Neural cell (in vitro differentiated cells): ENCODE measurements at regions not wholly inside any gene's neighbourhood (a gene's known extent, or its start where the extent isn't known, plus 50 kb on each side); places are given as distances from the start of the nearest gene placed in this dataset.

ENCODE experiments used
- H2AFZ ChIP-seq: fragments of 200-600, 300-800 bp; sonication (generic), shearing (Covaris generic); 2 replicates; pipeline ENCODE4 v1.6.0; 2014; ENCODE audit warnings: low read depth, mild to moderate bottlenecking, antibody characterized with exemption, low read length, moderate library complexity
- H3F3A ChIP-seq: fragments of 200-600 bp; shearing (Covaris generic); 2 replicates; pipeline ENCODE4 v1.6.1; 2016; ENCODE audit warnings: mild to moderate bottlenecking, moderate library complexity, mixed read lengths, antibody characterized with exemption, low read length; ENCODE audit not compliant: insufficient read depth, poor library complexity, severe bottlenecking
- H3K27ac ChIP-seq: fragments of 200-600, 300-800 bp; sonication (generic), shearing (Covaris generic); 2 replicates; pipeline ENCODE4 v1.5.1; 2014; ENCODE audit warnings: mild to moderate bottlenecking, low read length, moderate library complexity
- H3K27me3 ChIP-seq: fragments of 300-800, 200-600 bp; sonication (generic), shearing (Covaris generic); 2 replicates; pipeline ENCODE4 v1.6.0; 2014; ENCODE audit warnings: mild to moderate bottlenecking, low read depth, low read length, moderate library complexity; ENCODE audit not compliant: insufficient read depth
- H3K36me3 ChIP-seq: fragments of 300-800, 200-600 bp; sonication (generic), shearing (Covaris generic); 2 replicates; pipeline ENCODE4 v1.5.1; 2014; ENCODE audit warnings: mild to moderate bottlenecking, antibody characterized with exemption, low read length, moderate library complexity; ENCODE audit not compliant: insufficient read depth
- H3K4me2 ChIP-seq: fragments of 300-800, 200-600 bp; sonication (generic), shearing (Covaris generic); 2 replicates; pipeline ENCODE4 v1.6.0; 2014; ENCODE audit warnings: mild to moderate bottlenecking, low read length
- H3K4me3 ChIP-seq: fragments of 300-800, 200-600 bp; sonication (generic), shearing (Covaris generic); 2 replicates; pipeline ENCODE4 v1.5.1; 2014; ENCODE audit warnings: mild to moderate bottlenecking, low read length, moderate library complexity
- H3K79me2 ChIP-seq: fragments of 200-600 bp; shearing (Covaris generic); replicated peaks from 2 replicates; pipeline ENCODE4 v1.6.0; 2014; ENCODE audit warnings: mild to moderate bottlenecking, low read length, moderate library complexity; ENCODE audit not compliant: insufficient read depth
- H3K9ac ChIP-seq: fragments of 300-800, 200-600 bp; sonication (generic), shearing (Covaris generic); 2 replicates; pipeline ENCODE4 v1.6.1; 2016; ENCODE audit warnings: mild to moderate bottlenecking, low read length, mixed read lengths
- H3K9me2 ChIP-seq: fragments of 200-600 bp; shearing (Covaris generic); 2 replicates; pipeline ENCODE4 v1.6.1; 2016; ENCODE audit warnings: mild to moderate bottlenecking, low read length, mixed read lengths; ENCODE audit not compliant: insufficient read depth
- H3K9me3 ChIP-seq: fragments of 200-600, 300-800 bp; sonication (generic), shearing (Covaris generic); 2 replicates; pipeline ENCODE4 v1.6.1; 2016; ENCODE audit warnings: mild to moderate bottlenecking, mixed run types, low read length, moderate library complexity, mixed read lengths
- H4K20me1 ChIP-seq: fragments of 200-600 bp; shearing (Covaris generic); 2 replicates; pipeline ENCODE4 v1.6.1; 2016; ENCODE audit warnings: mild to moderate bottlenecking, mixed run types; ENCODE audit not compliant: insufficient read depth
- CTCF ChIP-seq: fragments of 450-650 bp; IDR thresholded peaks from 2 replicates; pipeline ENCODE4 v1.5.1; 2014; ENCODE audit warnings: antibody characterized with exemption, mild to moderate bottlenecking, moderate library complexity; ENCODE audit not compliant: poor library complexity, severe bottlenecking
- EP300 ChIP-seq: fragments of 450-650 bp; conservative IDR thresholded peaks from 2 replicates; pipeline ENCODE4 v1.6.1; 2014; ENCODE audit warnings: antibody characterized with exemption, mild to moderate bottlenecking, moderate library complexity; ENCODE audit not compliant: poor library complexity, severe bottlenecking
- EZH2 ChIP-seq: fragments of 200-600, 300-800 bp; shearing (Covaris generic), sonication (generic); IDR thresholded peaks from 2 replicates; pipeline ENCODE4 v1.6.1; 2014; ENCODE audit warnings: antibody characterized with exemption, low read length, borderline replicate concordance, mild to moderate bottlenecking; ENCODE audit not compliant: insufficient read depth, poor library complexity, severe bottlenecking
- MXI1 ChIP-seq: fragments of 450-650 bp; conservative IDR thresholded peaks from 2 replicates; pipeline ENCODE4 v1.6.1; 2014; ENCODE audit warnings: antibody characterized with exemption, mild to moderate bottlenecking; ENCODE audit not compliant: poor library complexity, severe bottlenecking
- POLR2AphosphoS5 ChIP-seq: IDR thresholded peaks from 2 replicates; pipeline ENCODE4 v1.6.1; 2012
- RAD21 ChIP-seq: fragments of 450-650 bp; conservative IDR thresholded peaks from 2 replicates; pipeline ENCODE4 v1.6.1; 2014; ENCODE audit warnings: antibody characterized with exemption, mild to moderate bottlenecking, moderate library complexity
- REST ChIP-seq: IDR thresholded peaks from 2 replicates; pipeline ENCODE4 v1.6.1; 2012; ENCODE audit warnings: borderline replicate concordance
- SMC3 ChIP-seq: fragments of 450-650 bp; conservative IDR thresholded peaks from 2 replicates; pipeline ENCODE4 v1.6.1; 2014; ENCODE audit warnings: antibody characterized with exemption, mild to moderate bottlenecking, moderate library complexity; ENCODE audit not compliant: poor library complexity
- TAF1 ChIP-seq: IDR thresholded peaks from 2 replicates; pipeline ENCODE4 v1.6.1; 2012; ENCODE audit warnings: low read depth

GRCh38 chr7:84784450-84784849, 402.4 kb downstream of the SEMA3D start:
- no peaks in the 10 kb centered on the region for H4K20me1 ChIP-seq
- H3K4me3 ChIP-seq, result no peak overlapping the region
- H3K27me3 ChIP-seq, result no peaks in the 10 kb centered on the region
- H3K4me2 ChIP-seq, result no peak overlapping the region
- TF ChIP-seq TAF1, result no peak
- no peak for TF ChIP-seq POLR2AphosphoS5
- TF ChIP-seq SMC3, result no peak
- H3K9me2 ChIP-seq, result no peaks in the 10 kb centered on the region
- H3K36me3 ChIP-seq, result no peaks in the 10 kb centered on the region
- no peaks in the 10 kb centered on the region for H3K79me2 ChIP-seq
- H3F3A ChIP-seq, result no peaks in the 10 kb centered on the region
- no peak overlapping the region for H2AFZ ChIP-seq
- no peaks in the 10 kb centered on the region for H3K9me3 ChIP-seq
- H3K9ac ChIP-seq, result no peak overlapping the region
- no peak overlapping the region for H3K27ac ChIP-seq

- Histone ChIP-seq H3K36me3 (no peaks in the 10 kb centered on the region), H3K27me3 (no peaks in the 10 kb centered on the region), H3K4me2 (no peak overlapping the region), H3K4me3 (no peak overlapping the region), H3F3A (no peaks in the 10 kb centered on the region), H3K9ac (no peak overlapping the region), H3K9me3 (no peaks in the 10 kb centered on the region), H3K9me2 (no peaks in the 10 kb centered on the region), H3K79me2 (no peaks in the 10 kb centered on the region), H4K20me1 (no peaks in the 10 kb centered on the region), H2AFZ (no peak overlapping the region), H3K27ac (no peak overlapping the region)
- TF ChIP-seq EZH2, result no peak
These were observed 403.6 kb downstream of the SEMA3D start for GRCh38 chr7:84783141-84783778.

- TF ChIP-seq TAF1, result no peak
- TF ChIP-seq POLR2AphosphoS5, result no peak
- TF ChIP-seq EP300, result no peak
- TF ChIP-seq REST, result no peak
- TF ChIP-seq RAD21, result no peak
- TF ChIP-seq EZH2, result no peak
- no peak for TF ChIP-seq SMC3
- TF ChIP-seq MXI1, result no peak
- TF ChIP-seq CTCF, result no peak
- Histone ChIP-seq H3K4me2 (no peak overlapping the region), H3F3A (no peaks in the 10 kb centered on the region), H2AFZ (no peak overlapping the region), H3K4me3 (no peak overlapping the region), H3K36me3 (no peaks in the 10 kb centered on the region), H4K20me1 (no peaks in the 10 kb centered on the region), H3K79me2 (no peaks in the 10 kb centered on the region), H3K9ac (no peak overlapping the region), H3K9me3 (no peaks in the 10 kb centered on the region), H3K9me2 (no peaks in the 10 kb centered on the region), H3K27ac (no peak overlapping the region), H3K27me3 (no peaks in the 10 kb centered on the region)
These were observed 405.0 kb downstream of the SEMA3D start for GRCh38 chr7:84781838-84782237.
